ENCODE measurements at regions not wholly inside any gene's neighbourhood (a gene's known extent, or its start where the extent isn't known, plus 50 kb on each side); places are given as distances from the start of the nearest gene placed in this dataset.

GRCh38 chr15:85943151-85943550, 136.5 kb upstream of the AGBL1 start:
- DNase-seq: no peak
- H3K27ac Mint-ChIP-seq: no peak overlapping the region
- Histone ChIP-seq H3K9me3 (ENCODE audit: control insufficient read depth, insufficient read depth, low read length) (no peaks in the 10 kb centered on the region), H3K27me3 (ENCODE audit: control insufficient read depth, insufficient read depth, low read length) (no peaks in the 10 kb centered on the region), H3K36me3 (ENCODE audit: control insufficient read depth, insufficient read depth, low read length) (no peaks in the 10 kb centered on the region), H3K4me3 (ENCODE audit: low read length) (no peak overlapping the region), H3K4me1 (ENCODE audit: control insufficient read depth, insufficient read depth, low read length) (no peaks in the 10 kb centered on the region), H3K27ac (ENCODE audit: low read length) (no peak overlapping the region)
- WGBS (ENCODE audit: insufficient coverage): 81% methylated on average over 4 of the region's 4 CpGs
- H3K9me3 Mint-ChIP-seq: no peaks in the 10 kb centered on the region
- H3K27me3 Mint-ChIP-seq (ENCODE audit: low read depth in 2 of 2): no peaks in the 10 kb centered on the region
- ATAC-seq: no peak
- H3K4me1 Mint-ChIP-seq: no peaks in the 10 kb centered on the region
- intact Hi-C loops (cut with micrococcal nuclease): no loop called here
- no peak for TF ChIP-seq CTCF (IDR thresholded peaks at IDR 0.05)
- H3K36me3 Mint-ChIP-seq: no peaks in the 10 kb centered on the region
- no peak overlapping the region for H3K4me3 Mint-ChIP-seq

- Histone ChIP-seq H3K9me3 (ENCODE audit: control insufficient read depth, insufficient read depth, low read length) (no peaks in the 10 kb centered on the region), H3K4me3 (ENCODE audit: low read length) (no peak overlapping the region), H3K36me3 (ENCODE audit: control insufficient read depth, insufficient read depth, low read length) (no peaks in the 10 kb centered on the region), H3K4me1 (ENCODE audit: control insufficient read depth, insufficient read depth, low read length) (no peaks in the 10 kb centered on the region), H3K27ac (ENCODE audit: low read length) (no peak overlapping the region), H3K27me3 (ENCODE audit: control insufficient read depth, insufficient read depth, low read length) (no peaks in the 10 kb centered on the region)
- H3K36me3 Mint-ChIP-seq: no peaks in the 10 kb centered on the region
- H3K4me3 Mint-ChIP-seq: no peak overlapping the region
- H3K4me1 Mint-ChIP-seq: no peaks in the 10 kb centered on the region
- H3K9me3 Mint-ChIP-seq: no peaks in the 10 kb centered on the region
- intact Hi-C loops (cut with micrococcal nuclease): no loop called here
- H3K27ac Mint-ChIP-seq: no peak overlapping the region
- H3K27me3 Mint-ChIP-seq (ENCODE audit: low read depth in 2 of 2): no peaks in the 10 kb centered on the region
- no peak for ATAC-seq
- WGBS (ENCODE audit: insufficient coverage): 93% methylated on average over 2 of the region's 2 CpGs
- TF ChIP-seq CTCF (IDR thresholded peaks at IDR 0.05): no peak
- no peak for DNase-seq
Observed at GRCh38 chr15:85943791-85944190, 135.9 kb upstream of the AGBL1 start.

- Histone ChIP-seq H3K36me3 (ENCODE audit: control insufficient read depth, insufficient read depth, low read length) (no peaks in the 10 kb centered on the region), H3K4me1 (ENCODE audit: control insufficient read depth, insufficient read depth, low read length) (no peaks in the 10 kb centered on the region), H3K9me3 (ENCODE audit: control insufficient read depth, insufficient read depth, low read length) (no peaks in the 10 kb centered on the region), H3K27me3 (ENCODE audit: control insufficient read depth, insufficient read depth, low read length) (no peaks in the 10 kb centered on the region), H3K4me3 (ENCODE audit: low read length) (no peak overlapping the region), H3K27ac (ENCODE audit: low read length) (no peak overlapping the region)
- Mint-ChIP-seq H3K4me1 (no peaks in the 10 kb centered on the region), H3K27me3 (ENCODE audit: low read depth in 2 of 2) (peaks cover 0 to 2% of the 10 kb centered on the region in 2 donors), H3K27ac (no peak overlapping the region), H3K4me3 (no peak overlapping the region), H3K9me3 (no peaks in the 10 kb centered on the region), H3K36me3 (no peaks in the 10 kb centered on the region)
- no peak for DNase-seq
- WGBS (ENCODE audit: insufficient coverage): 85% methylated on average over 2 of the region's 3 CpGs
- intact Hi-C loops (cut with micrococcal nuclease): no loop called here
- ATAC-seq: no peak
- TF ChIP-seq CTCF (IDR thresholded peaks at IDR 0.05): no peak
Observed at GRCh38 chr15:85947021-85947420, 132.7 kb upstream of the AGBL1 start.

GRCh38 chr15:85947936-85948335, 131.7 kb upstream of the AGBL1 start:
- no peak overlapping the region for H3K27ac Mint-ChIP-seq
- intact Hi-C loops (cut with micrococcal nuclease): no loop called here
- Histone ChIP-seq H3K36me3 (ENCODE audit: control insufficient read depth, insufficient read depth, low read length) (no peaks in the 10 kb centered on the region), H3K4me1 (ENCODE audit: control insufficient read depth, insufficient read depth, low read length) (no peaks in the 10 kb centered on the region), H3K9me3 (ENCODE audit: control insufficient read depth, insufficient read depth, low read length) (no peaks in the 10 kb centered on the region), H3K27me3 (ENCODE audit: control insufficient read depth, insufficient read depth, low read length) (no peaks in the 10 kb centered on the region), H3K27ac (ENCODE audit: low read length) (no peak overlapping the region), H3K4me3 (ENCODE audit: low read length) (no peak overlapping the region)
- peaks cover 0 to 2% of the 10 kb centered on the region in 2 donors for H3K27me3 Mint-ChIP-seq (ENCODE audit: low read depth in 2 of 2)
- H3K9me3 Mint-ChIP-seq: no peaks in the 10 kb centered on the region
- no peak for TF ChIP-seq CTCF (IDR thresholded peaks at IDR 0.05)
- H3K4me1 Mint-ChIP-seq: no peaks in the 10 kb centered on the region
- DNase-seq (no peak), ATAC-seq (no peak)
- H3K4me3 Mint-ChIP-seq: no peak overlapping the region
- H3K36me3 Mint-ChIP-seq: no peaks in the 10 kb centered on the region
- 86% methylated on average over 7 of the region's 7 CpGs for WGBS (ENCODE audit: insufficient coverage)
